H9 (cell line): ENCODE measurements at regions not wholly inside any gene's neighbourhood (a gene's known extent, or its start where the extent isn't known, plus 50 kb on each side); places are given as distances from the start of the nearest gene placed in this dataset.

Experiments used
- DNase-seq: peaks from one replicate; pipeline ENCODE4 v3.0.0-alpha.2; 2017
- H2AFZ ChIP-seq: one replicate; pipeline ENCODE4 v1.6.1; 2013; ENCODE audit warnings: mild to moderate bottlenecking, low read length, control low read depth, moderate library complexity
- H2AK5ac ChIP-seq: 2 replicates; pipeline ENCODE4 v1.6.1; 2013; ENCODE audit warnings: low read length, control low read depth, mixed read lengths; ENCODE audit not compliant: insufficient read length
- H2BK120ac ChIP-seq: one replicate; pipeline ENCODE4 v1.6.1; 2013; ENCODE audit warnings: low read depth, mild to moderate bottlenecking, low read length, control low read depth, inconsistent platforms; ENCODE audit not compliant: poor library complexity, severe bottlenecking
- H2BK12ac ChIP-seq: 2 replicates; pipeline ENCODE4 v1.6.1; 2013; ENCODE audit warnings: low read length, control low read depth, mixed read lengths, low read depth; ENCODE audit not compliant: insufficient read length
- H2BK15ac ChIP-seq: 2 replicates; pipeline ENCODE4 v1.6.1; 2013; ENCODE audit warnings: low read depth, low read length, control low read depth
- H2BK20ac ChIP-seq: one replicate; pipeline ENCODE4 v1.6.1; 2013; ENCODE audit warnings: low read depth, mild to moderate bottlenecking, low read length, control low read depth, inconsistent platforms; ENCODE audit not compliant: poor library complexity, severe bottlenecking
- H2BK5ac ChIP-seq: 2 replicates; pipeline ENCODE4 v1.6.1; 2013; ENCODE audit warnings: low read length, control low read depth, mixed read lengths; ENCODE audit not compliant: insufficient read length
- H3K14ac ChIP-seq: 2 replicates; pipeline ENCODE4 v1.6.1; 2013; ENCODE audit warnings: low read length, control low read depth; ENCODE audit not compliant: insufficient read depth
- H3K18ac ChIP-seq: 2 replicates; pipeline ENCODE4 v1.6.1; 2013; ENCODE audit warnings: low read depth, mild to moderate bottlenecking, mixed read lengths, low read length, control low read depth; ENCODE audit not compliant: insufficient read length
- H3K23ac ChIP-seq: 2 replicates; pipeline ENCODE4 v1.6.1; 2013; ENCODE audit warnings: low read length, control low read depth, mixed read lengths, low read depth; ENCODE audit not compliant: insufficient read length
- H3K23me2 ChIP-seq: 2 replicates; pipeline ENCODE4 v1.6.1; 2013; ENCODE audit warnings: low read depth, mild to moderate bottlenecking, mixed read lengths, low read length, control low read depth; ENCODE audit not compliant: insufficient read length, poor library complexity, severe bottlenecking
- H3K27ac ChIP-seq: 2 replicates; pipeline ENCODE4 v1.5.1; 2013; ENCODE audit warnings: low read length, control low read depth, mixed read lengths, low read depth; ENCODE audit not compliant: insufficient read length
- H3K27me3 ChIP-seq: 2 replicates; pipeline ENCODE4 v1.6.1; 2013; ENCODE audit warnings: low read length, control low read depth, inconsistent platforms; ENCODE audit not compliant: insufficient read depth
- H3K4ac ChIP-seq: 2 replicates; pipeline ENCODE4 v1.6.1; 2013; ENCODE audit warnings: low read depth, mild to moderate bottlenecking, control low read depth, inconsistent platforms, low read length, moderate library complexity
- H3K4me1 ChIP-seq: 2 replicates; pipeline ENCODE4 v1.6.1; 2013; ENCODE audit warnings: low read length, control low read depth, inconsistent platforms; ENCODE audit not compliant: insufficient read depth
- H3K4me2 ChIP-seq: 2 replicates; pipeline ENCODE4 v1.6.1; 2013; ENCODE audit warnings: low read length, control low read depth, mixed read lengths; ENCODE audit not compliant: insufficient read length, insufficient read depth
- H3K56ac ChIP-seq: 2 replicates; pipeline ENCODE4 v1.6.1; 2013; ENCODE audit warnings: low read depth, mild to moderate bottlenecking, mixed read lengths, low read length, control low read depth; ENCODE audit not compliant: insufficient read length
- H3K79me1 ChIP-seq: 2 replicates; pipeline ENCODE4 v1.6.1; 2013; ENCODE audit warnings: low read depth, mild to moderate bottlenecking, moderate library complexity, low read length, control low read depth, inconsistent platforms; ENCODE audit not compliant: insufficient read depth, poor library complexity, severe bottlenecking
- H3K79me2 ChIP-seq: 2 replicates; pipeline ENCODE4 v1.6.1; 2013; ENCODE audit warnings: low read length, control low read depth, inconsistent platforms; ENCODE audit not compliant: insufficient read depth
- H3K9ac ChIP-seq: 2 replicates; pipeline ENCODE4 v1.6.1; 2013; ENCODE audit warnings: low read length, control low read depth, mixed read lengths; ENCODE audit not compliant: insufficient read length; ENCODE audit errors: extremely low read depth
- H3K9me3 ChIP-seq: one replicate; pipeline ENCODE4 v1.6.1; 2013; ENCODE audit warnings: low read depth, low read length, inconsistent platforms; ENCODE audit not compliant: control insufficient read depth
- H3T11ph ChIP-seq: one replicate; pipeline ENCODE4 v1.6.1; 2013; ENCODE audit warnings: mild to moderate bottlenecking, low read length, control low read depth, inconsistent platforms
- H4K20me1 ChIP-seq: one replicate; pipeline ENCODE4 v1.6.1; 2013; ENCODE audit not compliant: control insufficient read depth, insufficient read length, insufficient read depth
- H4K5ac ChIP-seq: 2 replicates; pipeline ENCODE4 v1.6.1; 2013; ENCODE audit warnings: low read depth, mild to moderate bottlenecking, mixed read lengths, low read length, control low read depth; ENCODE audit not compliant: insufficient read length
- H4K8ac ChIP-seq: replicated peaks from 2 replicates; pipeline ENCODE4 v1.6.1; 2013; ENCODE audit warnings: low read length, control low read depth, mixed read lengths, low read depth; ENCODE audit not compliant: insufficient read length
- H4K91ac ChIP-seq: 2 replicates; pipeline ENCODE4 v1.6.1; 2013; ENCODE audit warnings: low read depth, mild to moderate bottlenecking, moderate library complexity, mixed read lengths, low read length, control low read depth; ENCODE audit not compliant: insufficient read length
- H3K27ac Mint-ChIP-seq, 3 experiments: 2 replicates in 2 of 3; 3 replicates in 1 of 3; pipeline ENCODE4 v1.8.0; 2020 to 2021; ENCODE audit warnings: mixed read lengths in 3 of 3, mild to moderate bottlenecking in 1 of 3, moderate library complexity in 1 of 3
- H3K27me3 Mint-ChIP-seq: 2 replicates; pipeline ENCODE4 v1.8.0; 2021; ENCODE audit warnings: low read depth, mild to moderate bottlenecking, moderate library complexity, mixed read lengths
- H3K36me3 Mint-ChIP-seq, 3 experiments: 2 replicates in 2 of 3; 3 replicates in 1 of 3; pipeline ENCODE4 v1.8.0; 2020 to 2021; ENCODE audit warnings: low read depth in 3 of 3, mixed read lengths in 3 of 3; ENCODE audit not compliant: insufficient read depth in 1 of 3
- H3K4me1 Mint-ChIP-seq, 2 experiments: 2 replicates each; pipeline ENCODE4 v1.8.0; 2020; ENCODE audit warnings: mixed read lengths in 2 of 2
- H3K4me3 Mint-ChIP-seq, 2 experiments: 2 replicates in 1 of 2; 3 replicates in 1 of 2; pipeline ENCODE4 v1.8.0; 2020 to 2021; ENCODE audit warnings: mild to moderate bottlenecking in 2 of 2, mixed read lengths in 2 of 2, moderate library complexity in 1 of 2
- H3K9me3 Mint-ChIP-seq, 2 experiments: 2 replicates in 1 of 2; 3 replicates in 1 of 2; pipeline ENCODE4 v1.8.0; 2020; ENCODE audit warnings: mild to moderate bottlenecking in 2 of 2, mixed read lengths in 2 of 2, moderate library complexity in 1 of 2
- WGBS: extraction: QIAGEN DNeasy Blood & Tissue Kit; methylation state at CpG from one replicate; pipeline ENCODE4 v1.1.7; 2013; ENCODE audit warnings: missing lambda C conversion rate, low lambda C conversion rate, mixed read lengths; ENCODE audit not compliant: insufficient read length; ENCODE audit errors: extremely low coverage; 5-methylcytosine and 5-hydroxymethylcytosine counted together
- TF ChIP-seq, protein P1 (sequence below): fragments of 200-600 bp; sonication (generic); conservative IDR thresholded peaks from 3 replicates; pipeline ENCODE4 v1.8.0; 2021; ENCODE audit warnings: antibody characterized with exemption, mild to moderate bottlenecking

DNA sequence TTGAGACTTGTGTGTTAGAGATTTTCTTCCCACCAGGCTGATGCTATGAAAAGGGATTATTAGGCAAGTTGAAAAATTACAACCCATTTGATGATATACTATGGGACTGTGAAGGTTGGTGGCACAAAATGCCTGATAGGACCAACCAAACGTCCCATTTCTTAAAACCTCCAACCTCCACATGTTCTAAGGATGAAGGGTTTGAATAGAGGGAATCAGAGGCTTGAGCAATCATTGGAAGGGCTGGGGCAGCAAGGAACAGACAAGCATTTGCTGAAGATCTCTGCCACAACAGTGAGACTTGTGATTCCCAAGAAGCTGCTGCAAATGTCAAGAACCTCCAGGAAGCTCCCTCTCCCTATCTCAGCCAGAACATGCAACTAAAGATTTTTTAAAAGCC, 283.1 kb downstream of the ELAVL2 start:
- WGBS: no CpG with 5 or more reads among the region's 1 CpG
- H3K27me3 ChIP-seq: no peaks in the 10 kb centered on the region
- no peak overlapping the region for H3K14ac ChIP-seq
- no peak overlapping the region for H4K5ac ChIP-seq
- H3T11ph ChIP-seq: no peak overlapping the region
- H2BK120ac ChIP-seq: no peak overlapping the region
- H3K79me2 ChIP-seq: no peaks in the 10 kb centered on the region
- Mint-ChIP-seq H3K27ac (peak overlapping the region in 1 of 3 experiments; percentile 68; a peak in 1 of 7 replicates), H3K4me3 (no peak overlapping the region), H3K27me3 (peaks cover 13% of the 10 kb centered on the region), H3K9me3 (peaks cover 0 to 1% of the 10 kb centered on the region in 2 experiments; a peak in 3 of 5 replicates), H3K4me1 (peaks cover 18 to 24% of the 10 kb centered on the region in 2 experiments), H3K36me3 (peaks cover 0 to 1% (median 0%) of the 10 kb centered on the region in 3 experiments; a peak in 1 of 7 replicates)
- TF ChIP-seq, protein P1, sequence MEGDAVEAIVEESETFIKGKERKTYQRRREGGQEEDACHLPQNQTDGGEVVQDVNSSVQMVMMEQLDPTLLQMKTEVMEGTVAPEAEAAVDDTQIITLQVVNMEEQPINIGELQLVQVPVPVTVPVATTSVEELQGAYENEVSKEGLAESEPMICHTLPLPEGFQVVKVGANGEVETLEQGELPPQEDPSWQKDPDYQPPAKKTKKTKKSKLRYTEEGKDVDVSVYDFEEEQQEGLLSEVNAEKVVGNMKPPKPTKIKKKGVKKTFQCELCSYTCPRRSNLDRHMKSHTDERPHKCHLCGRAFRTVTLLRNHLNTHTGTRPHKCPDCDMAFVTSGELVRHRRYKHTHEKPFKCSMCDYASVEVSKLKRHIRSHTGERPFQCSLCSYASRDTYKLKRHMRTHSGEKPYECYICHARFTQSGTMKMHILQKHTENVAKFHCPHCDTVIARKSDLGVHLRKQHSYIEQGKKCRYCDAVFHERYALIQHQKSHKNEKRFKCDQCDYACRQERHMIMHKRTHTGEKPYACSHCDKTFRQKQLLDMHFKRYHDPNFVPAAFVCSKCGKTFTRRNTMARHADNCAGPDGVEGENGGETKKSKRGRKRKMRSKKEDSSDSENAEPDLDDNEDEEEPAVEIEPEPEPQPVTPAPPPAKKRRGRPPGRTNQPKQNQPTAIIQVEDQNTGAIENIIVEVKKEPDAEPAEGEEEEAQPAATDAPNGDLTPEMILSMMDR: no peak
- H3K23me2 ChIP-seq: no peaks in the 10 kb centered on the region
- H3K9me3 ChIP-seq: no peaks in the 10 kb centered on the region
- no peak overlapping the region for H3K23ac ChIP-seq
- H4K20me1 ChIP-seq: no peaks in the 10 kb centered on the region
- H3K56ac ChIP-seq: no peak overlapping the region
- no peak for DNase-seq
- no peak overlapping the region for H2BK15ac ChIP-seq
- H2BK20ac ChIP-seq: no peak overlapping the region
- H3K4ac ChIP-seq: no peak overlapping the region
- no peak overlapping the region for H4K8ac ChIP-seq
- no peaks in the 10 kb centered on the region; the same call in 1 of the 2 replicates for H3K4me1 ChIP-seq
- H3K27ac ChIP-seq: no peak overlapping the region
- H3K18ac ChIP-seq: no peak overlapping the region
- no peak overlapping the region for H2AFZ ChIP-seq
- no peak overlapping the region for H3K9ac ChIP-seq
- H3K4me2 ChIP-seq: no peak overlapping the region
- no peak overlapping the region for H2BK12ac ChIP-seq
- H4K91ac ChIP-seq: no peak overlapping the region
- no peak overlapping the region for H2BK5ac ChIP-seq
- no peaks in the 10 kb centered on the region for H3K79me1 ChIP-seq
- no peak overlapping the region for H2AK5ac ChIP-seq
